IMR-90 (cell line): ENCODE measurements at regions not wholly inside any gene's neighbourhood (a gene's known extent, or its start where the extent isn't known, plus 50 kb on each side); places are given as distances from the start of the nearest gene placed in this dataset.

ENCODE experiments used
- ATAC-seq: fragments of 200-7000 bp; cut with Tn5 transposase; 2 replicates; pipeline ENCODE4 v1.9.1; 2020; ENCODE audit warnings: low read depth, mild to moderate bottlenecking, moderate library complexity
- BruUV-seq: library from RNA; stranded (reverse); fragments of 400-500 nt; replicated peaks from 2 replicates; lab custom pipeline; 2021; lab: Mats Ljungman, UMichigan
- CTCF ChIA-PET: fragments of 300-600 bp; formaldehyde crosslinking; extraction: SDS; loops from one replicate; lab custom pipeline; 2021; ENCODE audit warnings: antibody characterized with exemption; lab: Yijun Ruan, JAX
- POLR2A ChIA-PET: fragments of 300-600 bp; sonication (Branson Sonifier 250); formaldehyde crosslinking; loops from one replicate; lab custom pipeline; 2022; ENCODE audit warnings: antibody characterized with exemption; ENCODE audit not compliant: unreplicated experiment; lab: Charles Lee
- DNase-seq: peaks from one replicate; pipeline ENCODE4 v3.0.0; 2013
- H2AFZ ChIP-seq: replicated peaks from 2 replicates; pipeline ENCODE3; 2013; ENCODE audit warnings: low read length, mild to moderate bottlenecking; ENCODE audit not compliant: poor library complexity
- H2AK5ac ChIP-seq: 2 replicates; pipeline ENCODE4 v1.6.1; 2013; ENCODE audit warnings: low read depth, low read length, inconsistent platforms
- H2AK9ac ChIP-seq: replicated peaks from 2 replicates; pipeline ENCODE3; 2013; ENCODE audit warnings: mild to moderate bottlenecking, low read depth, low read length, moderate library complexity; ENCODE audit not compliant: poor library complexity
- H2BK120ac ChIP-seq: 2 replicates; pipeline ENCODE4 v1.6.1; 2013; ENCODE audit warnings: low read depth, low read length, inconsistent platforms
- H2BK15ac ChIP-seq: 3 replicates; pipeline ENCODE4 v1.6.1; 2013; ENCODE audit warnings: low read depth, low read length, inconsistent platforms
- H2BK20ac ChIP-seq: 2 replicates; pipeline ENCODE4 v1.6.1; 2013; ENCODE audit warnings: low read depth, mild to moderate bottlenecking, inconsistent platforms, low read length, moderate library complexity
- H2BK5ac ChIP-seq: 2 replicates; pipeline ENCODE4 v1.6.1; 2013; ENCODE audit warnings: mild to moderate bottlenecking, low read depth, low read length, inconsistent platforms; ENCODE audit not compliant: poor library complexity, severe bottlenecking
- H3K14ac ChIP-seq: replicated peaks from 2 replicates; pipeline ENCODE4 v1.6.1; 2013; ENCODE audit warnings: low read depth, low read length, inconsistent platforms
- H3K18ac ChIP-seq: 2 replicates; pipeline ENCODE4 v1.6.1; 2013; ENCODE audit warnings: low read depth, low read length, control low read depth
- H3K23ac ChIP-seq: 2 replicates; pipeline ENCODE4 v1.6.1; 2013; ENCODE audit warnings: low read depth, low read length, inconsistent platforms
- H3K27ac ChIP-seq: 2 replicates; pipeline ENCODE4 v1.5.1; 2013; ENCODE audit warnings: mild to moderate bottlenecking, control low read depth, low read length; ENCODE audit not compliant: insufficient read depth
- H3K27me3 ChIP-seq: 2 replicates; pipeline ENCODE4 v1.6.1; 2013; ENCODE audit warnings: low read length; ENCODE audit not compliant: control insufficient read depth, insufficient read depth
- H3K36me3 ChIP-seq: 2 replicates; pipeline ENCODE4 v1.6.1; 2013; ENCODE audit warnings: low read length, mixed read lengths; ENCODE audit not compliant: control insufficient read depth, insufficient read depth
- H3K4ac ChIP-seq: 2 replicates; pipeline ENCODE4 v1.6.1; 2013; ENCODE audit warnings: low read depth, low read length, inconsistent platforms
- H3K4me1 ChIP-seq: 2 replicates; pipeline ENCODE4 v1.6.1; 2013; ENCODE audit warnings: low read length, mixed read lengths; ENCODE audit not compliant: control insufficient read depth, insufficient read depth
- H3K4me2 ChIP-seq: 2 replicates; pipeline ENCODE4 v1.6.1; 2013; ENCODE audit warnings: low read depth, mild to moderate bottlenecking, control low read depth, low read length, moderate library complexity
- H3K4me3 ChIP-seq: 2 replicates; pipeline ENCODE4 v1.5.1; 2013; ENCODE audit warnings: low read depth, mild to moderate bottlenecking, control low read depth, low read length, moderate library complexity; ENCODE audit not compliant: insufficient read depth
- H3K56ac ChIP-seq: 2 replicates; pipeline ENCODE4 v1.6.1; 2013; ENCODE audit warnings: low read length, inconsistent platforms; ENCODE audit not compliant: insufficient read depth; ENCODE audit errors: extremely low read depth
- H3K79me1 ChIP-seq, 2 experiments: 2 replicates each; pipeline ENCODE4 v1.6.1; 2013; ENCODE audit warnings: low read length in 2 of 2, inconsistent platforms in 1 of 2, low read depth in 1 of 2
- H3K9ac ChIP-seq: 2 replicates; pipeline ENCODE4 v1.6.1; 2013; ENCODE audit warnings: low read depth, low read length, control low read depth
- H3K9me1 ChIP-seq: 2 replicates; pipeline ENCODE4 v1.6.1; 2013; ENCODE audit warnings: low read length, inconsistent platforms; ENCODE audit not compliant: insufficient read depth
- H3K9me3 ChIP-seq: 2 replicates; pipeline ENCODE4 v1.6.1; 2013; ENCODE audit warnings: low read length; ENCODE audit not compliant: control insufficient read depth, insufficient read depth
- H4K20me1 ChIP-seq: 2 replicates; pipeline ENCODE4 v1.6.1; 2013; ENCODE audit warnings: low read length, inconsistent platforms; ENCODE audit not compliant: insufficient read depth
- H4K5ac ChIP-seq: 2 replicates; pipeline ENCODE4 v1.6.1; 2013; ENCODE audit warnings: mild to moderate bottlenecking, low read depth, low read length, control low read depth
- H4K8ac ChIP-seq, 2 experiments: 2 replicates each; pipeline ENCODE4 v1.6.1; 2013; ENCODE audit warnings: low read depth in 2 of 2, low read length in 2 of 2, control low read depth in 1 of 2, inconsistent platforms in 1 of 2
- H4K91ac ChIP-seq: 2 replicates; pipeline ENCODE4 v1.6.1; 2013; ENCODE audit warnings: low read depth, low read length, inconsistent platforms; ENCODE audit not compliant: insufficient read depth
- BHLHE40 ChIP-seq: fragments of 150-350 bp; IDR thresholded peaks from 2 replicates; pipeline ENCODE4 v1.6.1; 2016; ENCODE audit warnings: mild to moderate bottlenecking, low read depth, low read length
- CEBPB ChIP-seq: IDR thresholded peaks from 2 replicates; pipeline ENCODE4 v1.6.1; 2012; ENCODE audit warnings: low read depth, low read length, improper control_type of control experiment
- CHD1 ChIP-seq: IDR thresholded peaks from 2 replicates; pipeline ENCODE4 v1.6.1; 2012; ENCODE audit warnings: low read depth, low read length, improper control_type of control experiment
- FOS ChIP-seq: fragments of 150-350 bp; IDR thresholded peaks from 2 replicates; pipeline ENCODE4 v1.6.1; 2016; ENCODE audit warnings: low read depth, low read length
- MAFK ChIP-seq: IDR thresholded peaks from 2 replicates; pipeline ENCODE4 v1.6.1; 2012; ENCODE audit warnings: low read depth, low read length, improper control_type of control experiment
- MAZ ChIP-seq: IDR thresholded peaks from 2 replicates; pipeline ENCODE4 v1.6.1; 2012; ENCODE audit warnings: low read depth, mild to moderate bottlenecking, low read length, improper control_type of control experiment, moderate library complexity, borderline replicate concordance
- MXI1 ChIP-seq: IDR thresholded peaks from 2 replicates; pipeline ENCODE4 v1.6.1; 2012; ENCODE audit warnings: low read depth, mild to moderate bottlenecking, low read length, moderate library complexity, borderline replicate concordance
- NFE2L2 ChIP-seq: fragments of 150-350 bp; IDR thresholded peaks from 2 replicates; pipeline ENCODE4 v1.6.1; 2016; ENCODE audit warnings: low read depth, mild to moderate bottlenecking, low read length
- POLR2A ChIP-seq: IDR thresholded peaks from 2 replicates; pipeline ENCODE4 v1.6.1; 2012; ENCODE audit warnings: mild to moderate bottlenecking, low read depth, low read length
- RAD21 ChIP-seq: IDR thresholded peaks from 2 replicates; pipeline ENCODE4 v1.6.1; 2012; ENCODE audit warnings: low read length, improper control_type of control experiment
- RCOR1 ChIP-seq: IDR thresholded peaks from 2 replicates; pipeline ENCODE4 v1.6.1; 2012; ENCODE audit warnings: mild to moderate bottlenecking, low read length, improper control_type of control experiment; ENCODE audit not compliant: insufficient replicate concordance
- RFX5 ChIP-seq: IDR thresholded peaks from 2 replicates; pipeline ENCODE4 v1.8.0; 2012; ENCODE audit warnings: low read depth, mild to moderate bottlenecking, low read length, moderate library complexity
- SMC3 ChIP-seq: fragments of 150-350 bp; IDR thresholded peaks from 2 replicates; pipeline ENCODE4 v1.6.1; 2016; ENCODE audit warnings: low read depth, mild to moderate bottlenecking, antibody characterized with exemption, low read length, moderate library complexity
- WGBS, 2 experiments: methylation state at CpG; one replicate each; pipeline versions ENCODE4 v1.1.5 to v1.1.7; 2013; ENCODE audit warnings: missing lambda C conversion rate in 2 of 2; ENCODE audit not compliant: insufficient read length in 1 of 2; ENCODE audit errors: extremely low coverage in 2 of 2; 5-methylcytosine and 5-hydroxymethylcytosine counted together
- dilution Hi-C: fragments of 300-500 bp; cut with HindIII; formaldehyde crosslinking; loops from one replicate; pipeline ENCODE4 v1.14.3; 2018; ENCODE audit warnings: low sequenced_read_pairs; ENCODE audit not compliant: unreplicated experiment
- in situ Hi-C: fragments of 300-500 bp; cut with MboI; formaldehyde crosslinking; loops from 3 replicates; pipeline ENCODE4 v1.14.3; 2019; ENCODE audit warnings: low sequenced_read_pairs, inconsistent platforms, mixed read lengths
- intact Hi-C: fragments of 100-400 bp; cut with micrococcal nuclease; formaldehyde crosslinking; loops from 2 replicates; pipeline ENCODE4 v1.10.0; 2022
- TF ChIP-seq, protein P1 (sequence below): fragments of 150-350 bp; IDR thresholded peaks from 2 replicates; pipeline ENCODE4 v1.6.1; 2017; ENCODE audit warnings: mild to moderate bottlenecking, antibody characterized with exemption, low read length, low read depth
- TF ChIP-seq, protein P2 (sequence below): conservative IDR thresholded peaks from 2 replicates; pipeline ENCODE4 v1.5.1; 2012; ENCODE audit warnings: mild to moderate bottlenecking, low read depth, low read length, improper control_type of control experiment
- TF ChIP-seq, protein P3 (sequence below): fragments of 150-350 bp; IDR thresholded peaks from 2 replicates; pipeline ENCODE4 v1.6.1; 2016; ENCODE audit warnings: low read depth, mild to moderate bottlenecking, low read length, moderate library complexity, borderline replicate concordance

DNA sequence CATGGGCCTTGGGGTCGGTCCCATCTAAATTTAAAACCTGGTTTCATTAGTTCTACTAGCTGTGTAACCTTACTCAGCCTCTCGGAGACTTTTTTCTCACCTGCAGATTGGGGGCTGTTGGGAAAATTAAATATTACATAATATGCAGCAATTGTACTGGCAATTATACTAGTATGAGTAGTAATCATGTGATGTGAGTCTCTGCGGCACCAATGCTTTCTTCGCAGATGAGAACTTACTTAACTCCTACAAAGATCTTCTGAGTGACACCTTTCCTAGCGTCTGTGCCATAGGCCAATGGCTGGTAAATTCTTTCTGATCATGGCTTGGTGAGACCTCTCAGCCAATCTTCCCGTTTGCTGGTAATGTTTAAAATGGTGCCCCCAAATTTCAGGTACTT lies 391.3 kb downstream of the NXPE2 start:
- Histone ChIP-seq H4K5ac (no peak overlapping the region), H3K4ac (no peak overlapping the region), H4K91ac (no peak overlapping the region), H2AFZ (no peak overlapping the region), H3K18ac (no peak overlapping the region), H2BK15ac (no peak overlapping the region), H2AK9ac (no peak overlapping the region), H3K4me1 (no peaks in the 10 kb centered on the region), H3K56ac (no peak overlapping the region), H3K23ac (no peak overlapping the region), H2BK20ac (no peak overlapping the region), H3K14ac (no peak overlapping the region), H3K36me3 (no peaks in the 10 kb centered on the region), H3K9ac (no peak overlapping the region), H4K20me1 (no peaks in the 10 kb centered on the region), H4K8ac (no peak overlapping the region), H3K9me1 (no peaks in the 10 kb centered on the region), H2BK5ac (no peak overlapping the region), H3K4me2 (no peak overlapping the region), H3K4me3 (no peak overlapping the region), H3K27me3 (no peaks in the 10 kb centered on the region), H2BK120ac (no peak overlapping the region), H2AK5ac (no peak overlapping the region), H3K79me1 (no peaks in the 10 kb centered on the region), H3K27ac (no peak overlapping the region), H3K9me3 (0 out of 2 replicates have a peak, but pooled peaks cover 2% of the 10 kb centered on the region)
- in situ Hi-C loops (no loop called here), dilution Hi-C loops (no loop called here), intact Hi-C loops (no loop called here)
- no TSS peak for BruUV-seq
- ChIA-PET POLR2A (no interaction called here), CTCF (no interaction called here)
- TF ChIP-seq MXI1 (no peak), RCOR1 (no peak), CHD1 (no peak), NFE2L2 (no peak), SMC3 (no peak), BHLHE40 (no peak), CEBPB (no peak), RAD21 (no peak), FOS (no peak), MAZ (no peak), MAFK (no peak), RFX5 (no peak), POLR2A (no peak)
- TF ChIP-seq, protein P1, sequence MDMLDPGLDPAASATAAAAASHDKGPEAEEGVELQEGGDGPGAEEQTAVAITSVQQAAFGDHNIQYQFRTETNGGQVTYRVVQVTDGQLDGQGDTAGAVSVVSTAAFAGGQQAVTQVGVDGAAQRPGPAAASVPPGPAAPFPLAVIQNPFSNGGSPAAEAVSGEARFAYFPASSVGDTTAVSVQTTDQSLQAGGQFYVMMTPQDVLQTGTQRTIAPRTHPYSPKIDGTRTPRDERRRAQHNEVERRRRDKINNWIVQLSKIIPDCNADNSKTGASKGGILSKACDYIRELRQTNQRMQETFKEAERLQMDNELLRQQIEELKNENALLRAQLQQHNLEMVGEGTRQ: no peak
- TF ChIP-seq, protein P2, sequence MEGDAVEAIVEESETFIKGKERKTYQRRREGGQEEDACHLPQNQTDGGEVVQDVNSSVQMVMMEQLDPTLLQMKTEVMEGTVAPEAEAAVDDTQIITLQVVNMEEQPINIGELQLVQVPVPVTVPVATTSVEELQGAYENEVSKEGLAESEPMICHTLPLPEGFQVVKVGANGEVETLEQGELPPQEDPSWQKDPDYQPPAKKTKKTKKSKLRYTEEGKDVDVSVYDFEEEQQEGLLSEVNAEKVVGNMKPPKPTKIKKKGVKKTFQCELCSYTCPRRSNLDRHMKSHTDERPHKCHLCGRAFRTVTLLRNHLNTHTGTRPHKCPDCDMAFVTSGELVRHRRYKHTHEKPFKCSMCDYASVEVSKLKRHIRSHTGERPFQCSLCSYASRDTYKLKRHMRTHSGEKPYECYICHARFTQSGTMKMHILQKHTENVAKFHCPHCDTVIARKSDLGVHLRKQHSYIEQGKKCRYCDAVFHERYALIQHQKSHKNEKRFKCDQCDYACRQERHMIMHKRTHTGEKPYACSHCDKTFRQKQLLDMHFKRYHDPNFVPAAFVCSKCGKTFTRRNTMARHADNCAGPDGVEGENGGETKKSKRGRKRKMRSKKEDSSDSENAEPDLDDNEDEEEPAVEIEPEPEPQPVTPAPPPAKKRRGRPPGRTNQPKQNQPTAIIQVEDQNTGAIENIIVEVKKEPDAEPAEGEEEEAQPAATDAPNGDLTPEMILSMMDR: no peak
- TF ChIP-seq, protein P3, sequence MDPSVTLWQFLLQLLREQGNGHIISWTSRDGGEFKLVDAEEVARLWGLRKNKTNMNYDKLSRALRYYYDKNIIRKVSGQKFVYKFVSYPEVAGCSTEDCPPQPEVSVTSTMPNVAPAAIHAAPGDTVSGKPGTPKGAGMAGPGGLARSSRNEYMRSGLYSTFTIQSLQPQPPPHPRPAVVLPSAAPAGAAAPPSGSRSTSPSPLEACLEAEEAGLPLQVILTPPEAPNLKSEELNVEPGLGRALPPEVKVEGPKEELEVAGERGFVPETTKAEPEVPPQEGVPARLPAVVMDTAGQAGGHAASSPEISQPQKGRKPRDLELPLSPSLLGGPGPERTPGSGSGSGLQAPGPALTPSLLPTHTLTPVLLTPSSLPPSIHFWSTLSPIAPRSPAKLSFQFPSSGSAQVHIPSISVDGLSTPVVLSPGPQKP: no peak
- WGBS, 2 experiments: no CpG with 5 or more reads among the region's 6 CpGs
- ATAC-seq (no peak), DNase-seq (no peak)
